Right renal cortex interstitium (tissue), 3 donors: ENCODE measurements at regions not wholly inside any gene's neighbourhood (a gene's known extent, or its start where the extent isn't known, plus 50 kb on each side); places are given as distances from the start of the nearest gene placed in this dataset.

ENCODE experiments used
- DNase-seq, 3 donors: peaks; one replicate each; pipeline ENCODE4 v3.0.0-alpha.2; 2013; ENCODE audit warnings: low read depth in 3 of 3, low spot score in 2 of 3

DNA sequence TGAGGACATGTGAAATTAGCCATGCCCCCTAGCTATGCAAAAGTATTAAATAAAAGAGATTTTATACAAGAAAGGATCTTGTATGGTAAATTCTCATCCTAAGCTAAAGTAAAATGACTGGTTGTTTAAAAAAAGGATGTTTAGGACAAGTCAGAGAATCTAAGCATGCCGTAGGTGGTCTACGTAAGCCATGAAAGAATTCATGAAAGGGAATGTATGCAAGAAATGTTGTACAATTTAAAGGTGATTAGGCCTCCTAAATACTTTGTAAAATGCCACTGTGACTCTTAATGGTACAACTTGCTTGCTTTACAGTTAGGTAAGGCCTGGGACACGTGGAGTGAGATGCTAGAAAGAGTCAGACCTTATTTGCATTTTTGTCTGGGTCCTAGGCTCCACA is 209.0 kb downstream of the EFHB start:
- no peak for DNase-seq

DNA sequence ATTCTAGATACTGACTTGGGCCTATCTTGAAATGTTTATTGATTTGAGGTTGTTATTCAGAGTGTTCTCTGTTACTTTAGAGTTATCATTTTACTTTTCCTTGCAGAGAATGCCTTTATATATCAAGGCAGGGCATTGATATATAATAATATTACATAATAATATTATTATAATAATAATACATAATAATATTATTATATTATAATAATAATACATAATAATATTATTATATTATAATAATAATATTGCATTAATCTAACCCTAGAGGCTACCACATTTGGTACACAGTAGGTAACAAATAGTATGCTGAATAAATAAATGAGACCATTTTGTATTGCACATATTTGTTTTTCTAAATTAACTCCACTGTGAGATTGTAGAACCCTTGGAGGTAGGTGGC is 216.3 kb downstream of the EFHB start:
- no peak for DNase-seq

DNA sequence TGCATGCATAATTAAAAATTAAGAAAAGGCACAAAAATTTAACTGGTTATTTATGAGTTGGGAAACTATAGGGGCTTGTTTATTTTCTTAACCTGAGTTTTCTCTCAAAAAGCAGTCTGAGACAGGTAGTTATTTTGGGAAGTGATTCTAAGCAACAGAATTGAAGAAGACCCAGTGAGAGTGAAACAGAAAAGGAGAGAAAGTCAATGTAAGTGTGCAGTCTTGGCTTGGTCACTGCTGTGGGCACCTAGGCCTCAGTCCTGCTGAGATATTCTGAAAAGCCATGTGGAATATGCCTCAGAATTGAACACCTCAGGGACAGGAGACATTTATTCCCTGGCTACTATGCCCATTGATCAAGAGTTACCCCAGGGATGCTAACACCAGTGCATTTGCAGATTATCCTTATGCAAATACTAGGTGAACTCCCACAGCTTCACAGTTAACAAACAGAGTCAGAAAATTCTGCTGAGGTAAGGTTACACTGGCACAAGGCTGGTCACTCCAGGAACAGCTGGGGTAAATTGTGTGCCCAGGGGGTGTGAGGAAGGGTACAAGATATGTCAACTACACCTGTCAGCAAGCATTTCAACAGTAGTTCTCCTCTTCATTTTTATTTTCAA is 222.7 kb downstream of the EFHB start:
- DNase-seq = no peak

DNA sequence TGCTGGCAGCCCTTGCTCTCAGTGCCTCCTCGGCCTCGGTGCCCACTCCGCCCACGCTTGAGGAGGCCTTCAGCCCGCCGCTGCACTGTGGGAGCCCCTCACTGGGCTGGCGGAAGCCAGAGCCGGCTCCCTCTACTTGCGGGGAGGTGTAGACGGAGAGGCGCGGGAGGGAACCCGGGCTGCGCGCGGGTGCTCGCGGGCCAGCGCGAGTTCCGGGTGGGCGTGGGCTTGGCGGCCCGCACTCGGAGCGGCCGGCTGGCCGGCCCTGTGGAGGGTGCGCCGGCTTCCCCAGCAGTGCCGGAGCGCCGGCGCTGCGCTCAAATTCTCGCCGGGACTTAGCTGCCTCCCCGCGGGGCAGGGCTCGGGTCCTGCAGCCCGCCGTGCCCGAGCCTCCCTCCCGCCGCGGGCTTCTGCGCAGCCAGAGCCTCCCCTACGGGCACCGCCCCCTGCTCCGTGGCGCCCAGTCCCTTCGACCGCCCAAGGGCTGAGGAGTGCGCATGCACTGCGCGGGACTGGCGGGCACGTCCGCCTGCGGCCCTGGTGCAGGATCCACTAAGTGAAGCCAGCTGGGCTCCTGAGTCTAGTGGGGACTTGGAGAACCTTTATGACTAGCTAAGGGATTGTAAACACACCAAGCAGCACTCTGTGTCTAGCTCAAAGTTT is 231.5 kb downstream of the EFHB start:
- no peak for DNase-seq

DNA sequence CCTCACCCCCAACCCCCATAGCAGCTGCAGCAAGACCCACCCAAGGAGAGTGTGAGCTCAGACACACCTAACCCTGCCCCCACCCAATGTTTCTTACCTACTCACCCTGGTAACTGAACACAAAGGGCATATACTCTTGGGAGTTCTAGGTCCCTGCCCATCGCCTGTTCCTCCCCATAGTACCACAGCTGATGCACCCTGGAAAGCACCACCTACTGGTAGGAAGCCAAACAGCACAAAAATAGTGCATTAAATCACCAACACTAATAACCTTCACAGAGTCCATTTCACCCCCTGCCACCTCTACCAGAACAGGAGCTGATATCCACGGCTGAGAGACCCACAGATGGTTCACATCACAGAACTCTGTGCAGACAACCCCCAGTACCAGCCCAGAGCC is 245.2 kb downstream of the EFHB start:
- no peak for DNase-seq

DNA sequence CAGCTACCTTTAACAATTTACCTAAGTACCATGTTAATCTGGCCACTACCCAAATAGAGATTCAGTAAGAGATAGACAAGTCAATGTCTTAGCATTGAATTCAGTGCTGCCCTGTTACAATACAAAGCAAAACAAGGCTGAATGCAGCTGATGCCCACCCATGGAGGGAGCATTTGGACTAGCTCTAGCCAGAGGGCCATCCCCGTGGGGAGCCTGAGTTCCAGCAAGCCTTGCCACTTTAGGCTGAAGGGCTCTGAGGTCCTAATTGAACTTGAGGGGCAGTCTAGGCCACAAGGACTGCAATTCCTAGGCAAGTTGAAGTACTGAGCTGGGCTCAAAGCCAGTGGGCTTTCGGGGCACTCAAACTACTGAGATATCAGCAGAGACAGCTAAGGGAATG is 265.9 kb downstream of the EFHB start:
- no peak for DNase-seq

DNA sequence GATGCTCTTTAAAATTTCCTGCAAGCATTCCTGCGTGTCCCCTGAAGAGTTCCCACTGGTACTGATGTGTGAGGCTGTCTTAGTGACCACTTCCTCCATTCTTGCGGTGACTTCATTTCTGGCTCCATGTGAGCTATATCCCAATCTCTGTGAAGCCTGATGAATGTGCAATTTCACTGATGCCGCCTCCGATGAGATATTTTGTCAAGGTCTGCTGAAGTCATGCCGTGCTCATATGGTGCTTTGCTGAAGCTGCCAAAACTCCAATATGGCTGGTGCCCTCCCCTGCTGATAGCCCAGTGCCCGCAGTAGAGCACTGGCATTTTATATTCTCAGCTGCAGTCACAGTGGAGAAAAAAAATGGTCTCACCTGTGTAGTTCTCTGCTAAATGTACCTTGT is 271.5 kb downstream of the EFHB start:
- no peak for DNase-seq

DNA sequence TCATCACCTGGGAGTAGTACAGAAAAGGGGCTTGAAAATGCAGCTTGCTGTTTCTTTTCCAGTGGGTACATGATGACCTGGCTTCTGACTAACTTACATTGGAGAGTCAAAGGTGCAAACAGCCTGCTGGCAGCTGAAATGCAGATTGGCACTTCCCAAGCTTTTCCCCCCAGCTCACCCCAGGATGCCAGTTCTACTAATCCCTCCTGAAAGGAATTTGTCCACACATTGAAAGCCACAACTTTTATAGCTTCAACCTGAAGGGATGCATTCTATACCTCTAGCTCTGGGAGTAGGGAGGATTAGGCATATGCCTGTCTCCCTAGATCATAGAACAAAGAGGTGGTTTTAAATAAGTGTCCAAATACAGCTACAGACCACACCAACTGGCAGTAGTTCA is 281.7 kb downstream of the EFHB start:
- no peak for DNase-seq

DNA sequence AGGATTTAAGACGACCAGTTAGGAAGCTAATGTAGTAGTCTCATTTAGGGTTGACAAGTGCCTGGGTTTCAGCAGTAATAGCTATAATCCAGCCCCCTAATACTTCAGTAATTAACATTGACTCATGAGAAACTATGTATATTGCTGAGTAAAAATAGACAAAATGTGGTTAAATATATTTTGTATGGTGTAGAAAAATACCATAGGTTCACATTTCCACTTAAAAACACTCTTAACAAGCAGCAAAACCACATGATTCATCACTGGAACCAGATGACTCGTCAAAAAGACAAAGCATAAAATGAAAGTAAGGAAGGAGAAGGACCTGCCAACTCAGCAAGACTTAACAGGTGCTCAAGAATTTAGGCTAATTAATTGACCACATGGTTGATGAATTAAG is 288.9 kb downstream of the EFHB start:
- no peak for DNase-seq

DNA sequence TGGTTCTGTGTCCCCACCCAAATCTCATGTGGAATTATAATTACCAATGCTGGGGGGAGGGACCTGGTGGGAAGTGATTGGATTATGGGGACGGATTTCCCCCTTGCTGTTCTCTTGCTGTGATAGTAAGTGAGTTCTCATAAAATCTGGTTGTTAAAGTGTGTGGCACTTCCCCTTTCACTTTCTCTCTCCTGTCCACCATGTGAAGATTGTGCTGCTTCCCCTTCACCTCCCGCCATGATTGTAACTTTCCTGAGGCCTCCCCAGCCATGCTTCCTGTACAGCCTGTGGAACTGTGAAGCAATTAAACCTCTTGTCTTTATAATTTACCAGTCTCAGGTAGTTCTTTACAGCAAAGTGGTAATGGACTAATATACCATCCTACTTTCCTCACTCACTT is 289.6 kb downstream of the EFHB start:
- DNase-seq = no peak

DNA sequence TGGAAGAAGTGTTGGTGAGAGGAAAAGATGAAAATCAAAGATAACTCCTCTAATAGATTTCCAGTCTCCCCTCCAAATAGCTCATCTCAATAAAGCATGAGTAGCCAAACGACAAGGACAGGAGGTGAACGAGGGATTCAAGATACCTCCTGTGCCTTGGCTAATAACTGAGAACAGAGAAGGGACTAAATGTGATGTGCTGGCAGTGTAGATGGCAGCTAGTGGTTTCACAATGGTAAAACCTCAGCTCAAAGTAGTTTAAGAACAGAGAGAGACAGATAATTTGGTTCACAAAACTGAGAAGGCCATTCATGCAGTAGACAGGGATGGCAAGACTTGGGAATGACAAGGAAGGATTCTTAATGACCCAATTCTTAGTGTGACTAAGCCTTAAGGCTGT is 292.6 kb downstream of the EFHB start:
- DNase-seq = no peak

DNA sequence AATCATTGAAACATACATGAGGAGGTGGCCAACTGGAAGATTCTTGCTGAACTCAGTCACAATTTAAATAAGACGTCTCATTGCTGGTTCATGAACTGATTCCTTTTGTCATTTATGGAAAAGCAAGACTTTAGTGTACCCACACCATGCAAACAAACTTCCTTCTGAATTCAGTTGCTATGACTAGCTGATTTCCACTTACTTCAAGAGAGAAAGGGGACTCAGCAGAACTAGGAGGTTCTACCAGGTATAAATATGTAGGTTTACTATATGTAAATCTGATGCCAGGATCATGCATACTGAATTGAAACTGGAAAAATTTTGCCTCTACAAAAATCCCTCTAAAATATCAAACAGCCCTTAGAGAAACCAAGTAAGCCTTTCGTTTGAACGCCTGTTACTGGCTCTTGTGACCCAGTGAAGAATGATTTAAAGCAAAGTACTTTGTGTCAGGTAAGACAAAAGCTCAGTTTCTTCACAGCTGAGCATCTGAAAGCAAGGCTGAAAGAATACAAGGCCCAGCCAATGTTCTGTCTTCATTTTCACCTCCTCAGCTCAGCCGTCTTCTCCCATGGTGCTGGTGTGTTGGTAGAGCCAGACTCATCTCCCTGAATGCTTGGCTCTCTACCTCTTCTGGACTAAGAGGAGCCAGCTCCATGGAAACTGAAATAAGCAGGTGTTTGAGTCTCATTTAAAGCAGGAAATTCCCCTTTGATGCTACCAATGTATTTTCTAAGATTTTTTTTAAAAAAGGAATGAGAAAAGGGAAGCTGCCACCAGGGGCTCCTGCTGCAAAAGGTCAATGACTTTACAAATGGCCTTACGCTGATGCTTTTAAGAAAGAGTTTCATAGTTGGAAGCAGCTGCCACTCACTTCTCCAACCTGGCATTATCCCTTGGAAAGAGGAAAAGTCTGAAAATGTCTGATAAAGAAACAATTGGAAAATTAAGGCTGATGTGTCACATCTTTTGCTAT is 301.6 kb downstream of the EFHB start:
- no peak for DNase-seq

DNA sequence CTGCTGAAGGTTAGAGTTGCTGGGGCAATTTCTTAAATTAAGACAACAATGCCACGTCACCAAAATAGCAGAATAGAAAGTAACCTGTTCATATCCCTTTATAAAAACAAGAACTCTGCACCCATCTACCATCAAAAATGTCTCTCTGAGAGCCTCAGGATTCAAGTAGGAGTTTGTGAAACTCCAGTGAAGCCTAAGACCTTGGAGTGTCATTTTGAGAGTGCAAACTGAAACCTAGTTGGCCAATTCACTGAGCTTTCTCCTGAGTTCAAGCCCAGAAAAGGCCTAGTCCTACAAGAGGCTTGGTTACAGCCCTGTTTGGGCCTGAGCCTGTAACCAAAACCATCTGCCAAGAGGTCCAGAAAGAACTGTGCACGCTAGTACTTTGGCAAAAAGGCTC is 335.1 kb downstream of the EFHB start:
- no peak for DNase-seq

DNA sequence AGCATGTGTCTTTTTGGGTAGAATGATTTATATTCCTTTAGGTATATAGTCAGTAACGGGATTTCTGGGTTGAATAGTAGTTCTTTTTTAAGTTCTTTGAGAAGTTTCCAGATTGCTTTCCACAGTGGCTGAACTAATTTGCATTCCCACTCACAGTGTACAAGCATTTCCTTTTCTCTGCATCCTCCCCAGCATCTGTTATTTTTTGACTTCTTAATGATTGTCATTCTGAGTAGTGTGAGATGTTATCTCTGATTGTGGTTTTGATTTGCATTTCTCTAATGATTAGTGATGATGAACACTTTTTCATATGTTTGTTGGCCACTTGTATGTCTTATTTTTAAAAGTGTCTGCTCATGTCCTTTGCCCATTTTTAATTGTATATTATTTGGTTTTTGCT is 337.6 kb downstream of the EFHB start:
- no peak for DNase-seq

DNA sequence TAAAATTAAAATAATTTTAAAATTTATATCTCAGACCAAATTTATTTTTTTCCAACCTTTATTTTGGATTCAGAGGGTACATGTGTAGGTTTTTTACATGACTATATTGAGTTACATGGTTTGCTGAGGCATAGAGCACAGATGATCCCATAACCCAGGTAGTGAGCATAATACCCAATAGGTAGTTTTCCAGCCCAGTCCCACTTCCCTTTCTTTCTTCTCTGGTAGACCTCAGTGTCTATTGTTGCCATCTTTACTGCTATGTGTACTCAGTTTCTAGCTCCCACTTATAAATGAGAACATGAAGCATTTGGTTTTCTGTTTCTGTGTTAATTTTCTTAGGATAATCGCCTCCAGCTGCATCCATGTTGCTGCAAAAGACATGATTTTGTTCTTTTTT is 338.1 kb downstream of the EFHB start:
- DNase-seq = no peak
